Inferior parietal cortex (tissue), 1 donor: ENCODE measurements at regions not wholly inside any gene's neighbourhood (a gene's known extent, or its start where the extent isn't known, plus 50 kb on each side); places are given as distances from the start of the nearest gene placed in this dataset.
A peak's percentile ranks its signal among the peaks of the same experiment; 100 is the strongest.
"Not testable (repeated sequence)": the region's sequence is repeated elsewhere in the genome, so short reads cannot be mapped to it uniquely, and the experiment has no call there.

ENCODE experiments used
- DNase-seq: peaks from one replicate; pipeline ENCODE4 v3.0.0-alpha.2; 2016; ENCODE audit errors: extremely low spot score

DNA sequence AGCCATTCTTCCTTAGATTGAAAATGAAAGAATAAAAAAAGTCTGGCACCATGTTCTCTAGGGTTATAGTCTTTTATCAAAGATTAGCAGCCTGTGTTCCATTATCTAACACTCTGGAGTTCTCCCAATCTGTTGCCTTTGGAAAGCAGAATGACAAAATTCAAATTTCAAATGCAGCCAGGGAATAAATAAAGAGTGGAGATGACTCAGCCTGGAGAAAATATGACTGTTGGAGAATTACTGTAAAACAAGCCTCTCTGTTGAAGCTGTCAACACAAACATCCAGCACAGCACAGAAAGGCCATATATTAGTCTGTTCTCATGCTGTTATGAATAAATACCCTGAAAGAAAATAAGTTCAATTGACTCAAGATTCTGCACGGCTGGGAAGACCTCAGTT lies 650.5 kb upstream of the SLC10A2 start:
- peak; percentile 41 for DNase-seq

DNA sequence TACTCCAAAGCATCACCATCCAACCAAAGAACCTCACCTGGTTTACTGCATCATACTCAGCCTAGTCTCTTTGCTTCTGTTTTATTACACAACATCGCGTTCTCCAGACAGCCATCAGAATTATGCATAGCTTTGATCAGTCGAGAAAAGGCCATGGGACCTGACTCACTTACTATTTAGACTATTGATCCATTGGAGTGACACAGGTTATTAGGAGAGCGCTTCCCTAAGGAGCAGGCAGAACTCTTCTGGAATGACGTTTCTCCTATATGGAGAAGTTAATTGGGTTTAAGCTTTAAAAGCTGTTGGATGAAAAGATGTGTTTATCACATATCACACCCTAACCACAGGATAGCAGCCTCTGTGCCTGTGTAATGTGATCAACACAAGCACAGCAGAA lies 649.1 kb upstream of the SLC10A2 start:
- no peak for DNase-seq

DNA sequence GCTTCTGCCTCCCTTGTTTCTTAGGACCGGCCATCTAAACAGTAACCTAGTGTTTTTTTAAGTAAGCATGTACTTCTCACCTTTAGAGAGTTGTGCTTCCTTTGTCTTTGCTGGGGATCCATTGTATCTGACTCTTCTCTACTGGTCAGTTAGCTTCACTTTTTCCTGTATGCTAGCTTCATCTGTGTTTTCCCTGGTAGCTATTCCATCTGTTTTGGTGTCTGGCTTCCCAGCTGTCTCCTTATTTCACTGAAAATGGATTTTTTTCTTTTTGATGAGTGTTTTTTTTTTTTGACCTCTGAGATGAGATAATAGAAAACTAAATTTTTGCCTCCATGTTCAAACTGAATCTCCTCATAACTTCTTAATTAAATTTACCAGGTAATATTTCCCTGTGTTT lies 637.0 kb upstream of the SLC10A2 start:
- no peak for DNase-seq

DNA sequence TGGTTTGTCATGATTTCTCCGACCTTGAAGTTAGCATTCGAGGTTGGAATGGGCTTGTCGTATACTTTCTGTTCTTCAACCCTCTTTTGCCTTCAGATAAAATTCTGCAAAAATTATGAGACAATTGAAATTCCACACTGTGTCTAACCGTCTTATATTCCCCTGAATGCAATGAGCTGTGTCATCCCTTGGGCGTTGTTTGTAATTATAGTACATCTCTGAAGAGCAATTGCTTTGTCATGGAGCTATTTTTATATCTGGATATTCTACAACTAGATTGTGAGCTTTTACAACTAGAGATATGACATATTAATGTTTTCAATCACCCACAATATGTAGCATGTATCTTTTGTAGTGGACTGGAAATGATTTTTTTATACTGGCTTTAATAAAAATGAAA lies 631.8 kb upstream of the SLC10A2 start:
- DNase-seq = no peak

DNA sequence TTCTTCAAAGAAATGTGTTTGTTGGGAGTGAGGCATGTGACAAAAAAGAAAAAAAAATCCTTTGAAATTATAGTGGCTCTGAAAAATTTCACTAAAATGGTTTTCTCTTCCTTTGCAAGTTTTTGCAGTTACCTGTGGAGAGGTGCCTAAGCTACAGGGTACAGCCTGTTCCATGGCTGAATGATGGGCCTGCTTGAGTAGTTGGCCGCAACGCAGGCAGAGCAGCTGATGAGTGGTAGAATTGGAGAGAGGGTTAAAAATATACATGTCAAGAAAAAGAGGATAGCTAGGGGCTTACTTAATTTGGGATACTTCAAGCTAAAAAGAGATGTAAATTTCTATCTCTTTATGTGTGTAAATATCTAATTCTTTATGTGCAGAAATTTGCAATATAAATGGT lies 629.1 kb upstream of the SLC10A2 start:
- DNase-seq = no peak

DNA sequence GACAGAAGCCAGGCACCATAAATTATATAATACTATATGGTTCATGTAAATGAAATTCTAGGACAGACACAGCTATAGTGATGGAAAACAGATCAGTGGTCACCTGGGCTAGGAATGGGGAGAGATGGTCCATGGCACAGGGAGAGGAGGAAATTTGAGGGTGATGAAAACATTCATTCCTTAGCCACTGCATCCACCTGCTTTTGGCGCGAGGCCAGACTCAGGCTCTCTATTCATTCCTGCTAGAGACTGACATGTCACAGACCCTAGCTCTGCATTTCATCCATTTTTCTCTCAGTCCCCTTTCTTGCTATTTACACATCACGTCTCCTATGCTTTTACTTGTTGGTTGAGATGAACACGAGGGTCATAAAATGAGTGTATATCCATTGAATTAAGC lies 628.3 kb upstream of the SLC10A2 start:
- DNase-seq = no peak

DNA sequence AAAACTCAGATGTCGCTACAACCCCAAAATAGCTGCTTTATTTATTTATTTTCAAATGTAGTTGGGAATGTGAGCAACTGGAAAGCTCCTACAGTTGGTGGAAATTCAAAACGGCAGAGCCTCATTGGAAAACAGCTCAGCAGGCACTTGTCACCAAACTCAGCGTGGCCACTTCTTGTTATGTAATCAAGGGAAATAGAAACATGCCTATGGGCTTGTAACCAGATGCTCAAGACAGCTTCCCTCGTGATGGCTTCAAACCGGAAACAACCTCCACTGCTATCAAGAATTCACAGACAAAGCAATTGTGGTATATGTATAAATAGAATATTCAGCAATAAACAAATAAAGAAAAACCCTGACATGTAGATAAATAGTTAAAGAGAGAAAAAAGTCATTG lies 627.8 kb upstream of the SLC10A2 start:
- DNase-seq = no peak

DNA sequence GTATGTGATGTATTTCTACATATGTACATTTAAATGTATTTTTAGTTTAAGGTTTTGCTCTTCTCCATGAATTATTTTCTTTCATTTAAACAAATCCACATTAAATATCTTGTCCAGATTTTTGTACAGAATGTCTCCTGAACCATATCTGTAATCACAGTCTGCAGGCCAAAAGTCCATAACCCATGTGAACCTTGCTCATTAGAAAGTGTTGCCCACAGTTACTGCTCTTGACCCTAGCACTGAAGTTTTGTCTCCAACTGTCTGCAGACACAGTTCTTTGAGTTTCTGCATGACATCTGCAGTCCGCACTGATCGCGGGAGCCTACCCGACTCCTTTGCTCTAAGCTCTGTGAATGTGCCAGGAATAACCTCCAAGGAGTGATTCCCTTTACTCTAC lies 626.2 kb upstream of the SLC10A2 start:
- DNase-seq = no peak

DNA sequence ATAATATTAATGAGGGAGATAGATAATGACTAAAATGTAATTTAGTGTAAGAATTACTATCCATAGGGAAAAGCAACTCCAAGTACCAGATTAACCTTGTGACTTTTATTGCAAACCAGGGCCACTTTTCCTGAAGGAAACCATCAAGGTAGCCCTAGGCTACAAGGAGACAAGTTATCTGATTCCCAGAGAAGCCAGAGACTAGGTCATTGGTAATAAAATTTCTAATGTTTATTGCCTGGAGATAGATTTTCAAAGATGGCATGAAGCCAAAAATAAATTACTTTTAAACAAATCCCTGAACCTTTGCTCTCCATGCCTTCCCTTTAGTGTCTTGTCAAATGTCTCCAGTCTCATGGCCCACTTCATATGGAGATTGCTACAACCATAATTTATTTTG lies 610.1 kb upstream of the SLC10A2 start:
- DNase-seq = no peak

DNA sequence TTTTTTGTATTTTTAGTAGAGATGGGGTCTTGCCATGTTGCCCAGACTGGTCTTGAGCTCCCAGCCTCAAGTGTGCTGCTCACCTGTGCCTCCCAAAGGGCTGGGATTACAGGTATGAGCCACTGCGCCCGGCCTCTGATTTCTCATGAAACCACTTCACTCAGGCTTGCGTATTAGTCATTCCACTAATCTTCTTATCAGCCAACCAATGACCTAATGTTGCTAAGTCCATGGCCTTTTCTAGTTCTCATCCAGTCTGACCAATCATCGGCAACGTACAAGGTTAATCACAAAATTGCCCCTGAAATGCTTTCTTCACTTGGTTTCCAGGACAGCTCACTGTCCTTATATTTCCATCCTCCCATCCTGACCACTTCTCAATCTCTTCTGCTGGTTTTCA lies 605.3 kb upstream of the SLC10A2 start:
- DNase-seq = no peak

DNA sequence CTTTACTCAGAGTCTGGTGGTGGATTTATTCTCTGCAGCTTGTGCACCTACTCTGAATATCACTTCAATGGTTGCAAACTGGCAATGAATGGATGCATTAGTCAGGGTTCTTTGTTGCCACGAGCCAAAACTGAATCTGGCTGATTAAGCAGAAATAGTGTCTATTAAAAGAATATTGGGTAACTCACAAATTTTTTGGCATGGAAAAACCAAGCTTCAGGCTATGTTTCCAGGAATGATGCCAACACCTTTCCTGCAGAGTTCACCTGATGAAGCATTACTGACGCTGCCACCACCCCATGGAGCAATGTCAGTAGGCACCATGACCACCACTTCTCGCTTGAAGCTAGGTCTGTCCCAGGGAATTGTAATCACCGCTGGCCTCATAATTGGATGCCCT lies 597.8 kb upstream of the SLC10A2 start:
- no peak for DNase-seq

DNA sequence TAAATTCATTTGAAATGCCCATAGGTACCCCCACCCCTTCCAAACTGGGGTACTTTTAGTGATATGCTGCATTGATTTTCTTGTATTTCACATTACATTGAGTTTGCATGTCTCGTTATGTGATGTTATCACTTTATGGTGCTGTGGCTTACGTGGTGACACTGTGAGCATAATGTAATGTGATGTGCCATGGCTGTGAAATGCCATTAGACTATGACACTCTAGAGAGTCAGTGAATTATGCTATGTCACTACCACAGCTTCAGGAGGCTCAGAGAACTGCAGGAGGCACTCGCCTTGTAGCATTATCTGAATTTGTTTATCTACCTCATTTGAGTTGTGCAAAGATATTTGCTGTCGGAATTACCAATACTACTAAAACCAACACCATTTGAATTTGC lies 590.1 kb upstream of the SLC10A2 start:
- DNase-seq = no peak

DNA sequence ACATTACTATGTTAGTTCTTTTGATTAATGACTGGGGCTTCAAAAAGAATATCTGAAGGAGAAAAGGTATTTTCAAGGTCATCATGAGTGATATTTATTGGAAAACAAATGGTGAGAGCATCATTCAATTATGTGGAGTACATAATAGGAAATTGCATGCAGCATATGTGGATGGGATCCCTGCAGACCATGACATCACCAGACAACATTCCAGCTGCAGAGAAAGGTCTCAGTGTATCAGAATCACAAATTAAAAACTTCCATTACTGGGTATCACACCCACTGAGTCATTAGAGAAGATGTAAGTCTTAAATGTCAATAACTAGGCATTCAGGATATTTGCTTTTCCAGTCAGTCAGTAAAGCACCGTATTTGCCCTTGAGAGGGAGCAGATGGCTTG lies 574.4 kb upstream of the SLC10A2 start:
- no peak for DNase-seq

DNA sequence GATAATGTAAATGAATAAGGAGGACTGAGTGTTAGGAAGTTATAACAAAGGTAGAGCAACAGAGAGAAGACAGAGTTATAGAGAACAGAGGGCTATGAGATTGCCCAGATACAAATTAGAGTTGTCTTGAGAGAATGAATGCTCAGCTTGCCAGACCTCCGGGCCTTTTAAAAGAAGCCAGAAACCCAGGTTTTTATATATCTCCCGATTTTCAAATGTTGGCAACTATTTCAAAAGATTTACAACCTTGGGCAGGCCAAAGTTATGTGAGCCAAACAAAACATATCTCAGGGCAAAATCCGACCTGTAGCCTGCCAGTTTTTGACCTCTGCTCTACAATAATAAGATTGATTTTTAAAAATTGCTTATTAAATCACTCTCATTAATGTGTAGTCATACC lies 573.1 kb upstream of the SLC10A2 start:
- no peak for DNase-seq

DNA sequence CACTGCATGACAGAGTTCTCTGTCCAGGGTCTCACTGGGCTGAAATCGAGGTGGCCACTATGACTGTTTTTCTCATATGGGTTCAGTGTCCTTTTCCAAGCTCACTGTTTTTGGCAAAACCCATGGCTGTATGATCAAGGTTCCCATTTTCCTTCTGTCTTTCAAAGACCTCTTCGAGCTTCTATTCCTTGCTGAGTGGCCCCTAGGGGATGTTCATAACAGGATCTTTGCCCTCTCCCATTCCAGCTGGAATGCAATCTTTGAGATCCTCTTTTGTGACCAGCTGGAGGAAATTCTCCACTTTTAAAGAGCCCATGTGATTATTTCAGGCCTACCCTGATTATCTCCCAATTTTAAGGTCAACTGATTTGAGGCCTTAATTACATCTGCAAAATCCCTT lies 572.5 kb upstream of the SLC10A2 start:
- no peak for DNase-seq

DNA sequence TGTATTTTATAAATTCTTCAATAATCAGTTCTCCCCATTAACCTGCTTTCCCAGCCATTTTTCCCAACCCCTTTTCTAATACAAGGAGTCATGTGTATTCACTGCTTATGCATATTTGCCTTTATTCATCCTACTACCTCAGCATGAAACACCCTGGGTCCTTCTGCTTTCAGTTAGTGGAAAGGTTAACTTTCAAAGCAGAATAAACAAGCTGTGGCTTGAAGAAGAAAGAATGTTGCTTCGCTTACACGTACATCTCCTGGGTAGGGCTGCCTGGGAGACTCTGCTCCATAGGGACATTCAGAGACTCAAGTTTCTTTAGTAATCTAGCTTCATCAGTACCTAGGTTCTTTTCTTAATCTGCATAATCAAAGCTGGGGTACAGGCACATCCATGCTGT lies 567.8 kb upstream of the SLC10A2 start:
- DNase-seq = no peak

DNA sequence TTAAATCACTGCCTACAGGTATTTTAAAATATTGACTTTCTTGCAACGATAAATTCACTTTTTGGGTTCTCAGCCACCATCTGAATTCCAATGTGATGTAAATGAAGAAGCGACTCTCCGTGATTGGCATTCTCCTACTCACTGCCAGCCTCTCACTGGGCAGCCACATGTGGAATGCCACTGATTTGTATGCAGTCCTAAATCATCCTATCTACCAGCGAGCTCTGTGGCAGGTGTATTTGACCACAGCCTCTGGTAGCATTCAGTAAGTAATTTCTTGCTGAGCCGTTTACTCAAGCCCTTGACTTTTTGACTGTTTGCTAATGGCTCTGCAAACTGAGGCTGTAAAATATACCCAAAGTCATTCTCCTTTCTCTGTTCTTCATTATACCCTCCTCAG lies 559.0 kb upstream of the SLC10A2 start:
- DNase-seq = no peak

DNA sequence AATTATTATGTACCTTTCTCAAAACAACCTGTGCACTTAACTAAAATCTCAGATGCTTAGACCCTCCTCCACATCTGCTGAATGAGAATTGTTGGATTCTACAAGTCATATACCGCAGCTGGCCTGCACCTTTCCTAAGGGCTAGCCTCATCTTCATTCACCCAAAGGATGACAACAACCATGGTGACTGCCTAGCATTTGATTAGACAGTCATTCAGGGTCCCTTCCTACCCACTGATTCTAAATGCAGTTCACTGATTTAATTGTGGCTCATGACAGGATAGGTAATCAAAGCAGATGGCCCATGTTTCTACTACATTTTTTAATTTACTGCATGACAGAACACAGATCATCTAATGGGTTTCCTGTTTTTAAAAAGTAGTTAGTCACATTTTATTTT lies 551.9 kb upstream of the SLC10A2 start:
- DNase-seq = no peak

DNA sequence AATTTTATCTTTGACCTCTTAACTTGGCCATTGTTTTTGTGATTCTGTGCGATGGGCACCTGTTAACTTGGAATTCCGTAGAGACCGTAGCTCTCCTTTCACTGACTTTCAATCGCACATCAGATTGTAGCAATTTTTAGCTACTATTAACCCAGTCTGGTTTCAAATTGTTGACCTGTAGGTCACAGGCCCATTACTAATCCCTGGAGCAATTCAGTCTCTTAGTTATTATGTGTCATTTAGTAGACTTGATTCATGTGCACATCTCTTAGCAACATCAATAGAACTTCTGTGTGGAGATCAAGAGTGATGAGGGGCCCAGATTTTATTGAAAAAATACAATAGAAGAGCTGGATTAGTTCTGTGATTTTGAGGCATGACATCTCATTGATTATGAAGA lies 549.6 kb upstream of the SLC10A2 start:
- DNase-seq = no peak

DNA sequence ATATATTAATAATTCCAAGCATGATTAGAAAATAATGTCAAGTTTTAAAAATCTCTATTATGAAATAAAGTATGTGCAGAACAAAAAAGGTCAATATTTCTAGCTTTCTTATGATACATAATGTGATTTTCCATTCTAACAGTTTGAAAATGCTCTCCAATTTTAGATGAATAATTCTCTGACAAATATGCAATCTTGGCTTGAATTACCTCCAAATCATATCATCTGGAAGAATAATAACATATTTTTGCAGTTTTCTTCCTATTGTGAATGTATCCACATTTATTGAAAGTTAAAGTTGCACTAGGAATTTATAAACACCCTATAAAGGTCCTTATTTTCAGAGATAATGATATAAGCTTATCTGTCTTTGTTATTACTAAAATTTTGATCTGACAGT lies 548.5 kb upstream of the SLC10A2 start:
- DNase-seq = no peak

DNA sequence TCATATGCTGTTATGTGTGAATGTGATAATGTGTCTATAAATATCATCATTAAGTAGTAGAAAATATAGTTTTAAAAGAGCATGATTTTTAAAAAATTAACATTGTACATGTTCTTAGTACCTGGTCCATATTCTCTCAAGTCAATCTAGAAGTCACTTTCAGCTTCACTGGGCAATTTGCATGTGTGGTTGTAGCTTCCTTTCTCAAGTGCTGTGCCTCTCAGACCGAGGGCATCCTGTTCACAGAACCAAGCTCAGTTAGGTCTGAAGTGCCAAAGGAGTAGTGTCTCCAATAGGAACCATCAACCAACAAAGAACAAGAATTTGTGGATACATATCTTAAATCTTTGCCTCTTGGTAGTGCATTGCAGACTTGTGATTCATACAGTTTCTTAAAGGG lies 541.8 kb upstream of the SLC10A2 start:
- no peak for DNase-seq

DNA sequence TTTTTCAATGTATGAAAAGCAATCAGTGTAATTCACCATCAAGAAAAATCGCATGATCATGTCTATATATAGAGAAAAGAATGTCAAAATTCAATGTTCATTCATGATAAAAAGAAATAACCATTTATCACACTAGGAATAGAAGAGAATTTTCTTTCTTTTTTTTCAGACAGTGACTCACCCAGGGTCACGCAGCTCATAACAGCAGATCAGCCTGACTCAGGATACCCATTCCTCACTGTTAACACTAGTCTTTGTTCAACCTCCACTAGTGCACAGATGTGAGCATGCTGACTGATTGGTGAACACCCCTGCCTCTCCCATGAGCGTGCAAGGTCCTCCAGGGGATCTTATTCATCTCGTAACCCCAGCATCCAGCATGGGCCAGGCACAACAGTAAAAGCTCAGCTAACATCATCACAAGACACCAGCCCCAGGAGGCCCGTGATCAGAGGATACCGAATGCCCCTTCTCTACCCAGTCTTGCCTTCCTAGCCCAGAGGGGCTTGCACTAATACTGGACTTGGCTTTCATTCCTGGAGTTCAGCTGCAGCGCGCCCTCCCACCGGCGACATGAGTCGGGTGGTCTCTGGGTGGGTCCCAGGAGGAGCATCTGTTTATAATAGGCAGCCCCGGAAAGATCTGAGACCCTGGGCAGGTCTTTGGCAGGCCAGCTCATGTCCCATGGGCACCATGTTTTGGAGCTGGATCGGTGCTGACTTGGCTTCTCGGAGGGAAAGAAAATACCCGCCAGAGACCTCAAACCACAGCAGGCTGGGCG lies 539.5 kb upstream of the SLC10A2 start:
- DNase-seq = no peak

DNA sequence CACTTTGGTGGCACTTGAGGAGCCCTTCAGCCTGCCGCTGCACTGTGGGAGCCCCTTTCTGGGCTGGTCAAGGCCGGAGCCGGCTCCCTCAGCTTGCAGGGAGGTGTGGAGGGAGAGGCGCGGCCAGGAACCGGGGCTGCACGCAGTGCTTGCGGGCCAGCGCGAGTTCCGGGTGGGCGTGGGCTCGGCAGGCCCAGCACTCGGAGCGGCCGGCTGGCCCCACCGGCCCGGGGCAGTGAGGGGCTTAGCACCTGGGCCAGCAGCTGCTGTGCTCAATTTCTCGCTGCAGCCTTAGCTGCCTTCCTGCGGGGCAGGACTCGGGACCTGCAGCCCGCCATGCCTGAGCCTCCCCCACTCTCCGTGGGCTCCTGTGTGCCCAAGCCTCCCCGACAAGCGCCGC lies 533.7 kb upstream of the SLC10A2 start:
- not testable (repeated sequence) for DNase-seq

DNA sequence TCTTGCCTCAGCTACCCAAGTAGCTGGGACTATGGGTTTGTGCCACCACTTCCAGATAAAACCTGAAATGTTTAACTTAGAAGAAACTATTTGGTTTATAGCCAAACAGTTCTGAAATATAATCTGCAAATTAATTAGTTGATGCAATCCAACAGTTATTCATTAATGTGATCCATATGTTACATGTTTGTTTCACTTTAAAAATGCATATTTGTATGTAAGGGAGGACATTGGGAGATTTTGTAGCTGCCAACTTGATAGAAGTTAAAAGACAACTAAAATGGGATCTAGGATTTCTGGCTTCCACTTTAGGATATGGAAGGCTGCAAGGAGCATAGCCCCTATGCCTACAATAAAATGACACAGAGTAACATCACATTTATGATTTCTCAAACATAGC lies 532.5 kb upstream of the SLC10A2 start:
- no peak for DNase-seq
